HUES64 (cell line): ENCODE measurements at regions not wholly inside any gene's neighbourhood (a gene's known extent, or its start where the extent isn't known, plus 50 kb on each side); places are given as distances from the start of the nearest gene placed in this dataset.

Experiments used
- H3K27ac ChIP-seq: 2 replicates; pipeline ENCODE4 v1.7.0; 2013; ENCODE audit warnings: low read depth, low read length, inconsistent platforms
- H3K27me3 ChIP-seq: 2 replicates; pipeline ENCODE4 v1.6.1; 2013; ENCODE audit warnings: mild to moderate bottlenecking, low read length; ENCODE audit not compliant: insufficient read depth
- H3K36me3 ChIP-seq: 2 replicates; pipeline ENCODE4 v1.6.1; 2013; ENCODE audit warnings: mild to moderate bottlenecking, low read length; ENCODE audit not compliant: insufficient read depth
- H3K4me1 ChIP-seq: 2 replicates; pipeline ENCODE4 v1.6.1; 2013; ENCODE audit warnings: mild to moderate bottlenecking, low read length, moderate library complexity; ENCODE audit not compliant: insufficient read depth
- H3K4me3 ChIP-seq: 2 replicates; pipeline ENCODE4 v1.5.1; 2013; ENCODE audit warnings: mild to moderate bottlenecking, low read length, moderate library complexity
- H3K9ac ChIP-seq: 2 replicates; pipeline ENCODE4 v1.6.1; 2013; ENCODE audit warnings: mild to moderate bottlenecking, low read depth, low read length
- H3K9me3 ChIP-seq: 2 replicates; pipeline ENCODE4 v1.6.1; 2013; ENCODE audit warnings: low read depth, low read length; ENCODE audit not compliant: insufficient read depth
- WGBS: fragments of 150-250, 120-280 bp; methylation state at CpG from one replicate; pipeline ENCODE4 v1.1.7; 2013; ENCODE audit warnings: missing lambda C conversion rate; 5-methylcytosine and 5-hydroxymethylcytosine counted together

- WGBS: 98% methylated on average over 2 of the region's 3 CpGs
- Histone ChIP-seq H3K9ac (no peak overlapping the region), H3K36me3 (no peaks in the 10 kb centered on the region), H3K4me1 (no peaks in the 10 kb centered on the region), H3K9me3 (peaks cover 21% of the 10 kb centered on the region), H3K4me3 (no peak overlapping the region), H3K27ac (no peak overlapping the region), H3K27me3 (no peaks in the 10 kb centered on the region)
Observed at GRCh38 chr2:107148055-107148454, 262.1 kb upstream of the ST6GAL2 start.

- H3K27me3 ChIP-seq: no peaks in the 10 kb centered on the region
- H3K9ac ChIP-seq: no peak overlapping the region
- no peak overlapping the region for H3K4me3 ChIP-seq
- peaks cover 21% of the 10 kb centered on the region for H3K9me3 ChIP-seq
- H3K27ac ChIP-seq: no peak overlapping the region
- no peaks in the 10 kb centered on the region for H3K4me1 ChIP-seq
- 74% methylated on average over 3 of the region's 3 CpGs for WGBS
- no peaks in the 10 kb centered on the region for H3K36me3 ChIP-seq
Observed at GRCh38 chr2:107148496-107148895, 262.5 kb upstream of the ST6GAL2 start.

GRCh38 chr2:107160640-107161239, 274.8 kb upstream of the ST6GAL2 start:
- WGBS: 98% methylated on average over 4 of the region's 5 CpGs

GRCh38 chr2:107168141-107168540, 282.2 kb upstream of the ST6GAL2 start:
- 94% methylated on average over 5 of the region's 5 CpGs for WGBS
- no peaks in the 10 kb centered on the region for H3K36me3 ChIP-seq
- H3K9ac ChIP-seq: no peak overlapping the region
- H3K27ac ChIP-seq: no peak overlapping the region
- no peaks in the 10 kb centered on the region for H3K27me3 ChIP-seq
- no peaks in the 10 kb centered on the region for H3K4me1 ChIP-seq
- H3K9me3 ChIP-seq: no peaks in the 10 kb centered on the region
- H3K4me3 ChIP-seq: no peak overlapping the region

More at GRCh38 chr2:107160640-107161239, 274.8 kb upstream of the ST6GAL2 start:
- H3K36me3 ChIP-seq: no peaks in the 10 kb centered on the region
- H3K4me1 ChIP-seq: no peaks in the 10 kb centered on the region
- no peak overlapping the region for H3K27ac ChIP-seq
- H3K9me3 ChIP-seq: no peaks in the 10 kb centered on the region
- H3K27me3 ChIP-seq: no peaks in the 10 kb centered on the region
- H3K9ac ChIP-seq: no peak overlapping the region
- H3K4me3 ChIP-seq: no peak overlapping the region

- no peaks in the 10 kb centered on the region for H3K9me3 ChIP-seq
- H3K27me3 ChIP-seq: no peaks in the 10 kb centered on the region
- no peak overlapping the region for H3K4me3 ChIP-seq
- no peak overlapping the region for H3K27ac ChIP-seq
- WGBS: 92% methylated on average over 9 of the region's 9 CpGs
- H3K4me1 ChIP-seq: no peaks in the 10 kb centered on the region
- H3K9ac ChIP-seq: no peak overlapping the region
- no peaks in the 10 kb centered on the region for H3K36me3 ChIP-seq
Observed at GRCh38 chr2:107174171-107174570, 288.2 kb upstream of the ST6GAL2 start.

- WGBS: 92% methylated on average over 3 of the region's 4 CpGs
- no peaks in the 10 kb centered on the region for H3K4me1 ChIP-seq
Observed at GRCh38 chr2:107182981-107183380, 297.0 kb upstream of the ST6GAL2 start.

GRCh38 chr2:107187870-107188269, 301.9 kb upstream of the ST6GAL2 start:
- Histone ChIP-seq H3K27me3 (no peaks in the 10 kb centered on the region), H3K9ac (no peak overlapping the region), H3K4me1 (no peaks in the 10 kb centered on the region), H3K36me3 (no peaks in the 10 kb centered on the region), H3K9me3 (no peaks in the 10 kb centered on the region), H3K27ac (no peak overlapping the region), H3K4me3 (no peak overlapping the region)
- 91% methylated on average over 3 of the region's 3 CpGs for WGBS

More at GRCh38 chr2:107182981-107183380, 297.0 kb upstream of the ST6GAL2 start:
- Histone ChIP-seq H3K4me3 (no peak overlapping the region), H3K36me3 (no peaks in the 10 kb centered on the region), H3K27ac (no peak overlapping the region), H3K9ac (no peak overlapping the region), H3K9me3 (no peaks in the 10 kb centered on the region), H3K27me3 (no peaks in the 10 kb centered on the region)

- H3K9me3 ChIP-seq: no peaks in the 10 kb centered on the region
- no peaks in the 10 kb centered on the region for H3K27me3 ChIP-seq
- H3K9ac ChIP-seq: no peak overlapping the region
- no peaks in the 10 kb centered on the region for H3K36me3 ChIP-seq
- H3K4me1 ChIP-seq: no peaks in the 10 kb centered on the region
- whole genome bisulfite sequencing: 88% methylated on average over 3 of the region's 3 CpGs
- H3K27ac ChIP-seq: no peak overlapping the region
- H3K4me3 ChIP-seq: no peak overlapping the region
Observed at GRCh38 chr2:107195631-107196030, 309.7 kb upstream of the ST6GAL2 start.

- Histone ChIP-seq H3K4me1 (no peaks in the 10 kb centered on the region), H3K9me3 (no peaks in the 10 kb centered on the region), H3K4me3 (no peak overlapping the region), H3K27ac (no peak overlapping the region), H3K27me3 (no peaks in the 10 kb centered on the region), H3K9ac (no peak overlapping the region), H3K36me3 (no peaks in the 10 kb centered on the region)
- 95% methylated on average over 5 of the region's 5 CpGs for WGBS
Observed at GRCh38 chr2:107197594-107198294, 311.8 kb upstream of the ST6GAL2 start.

- no peaks in the 10 kb centered on the region for H3K4me1 ChIP-seq
- no peak overlapping the region for H3K9ac ChIP-seq
- no peak overlapping the region for H3K27ac ChIP-seq
- H3K9me3 ChIP-seq: no peaks in the 10 kb centered on the region
- WGBS: no CpG with 5 or more reads among the region's 2 CpGs
- H3K4me3 ChIP-seq: no peak overlapping the region
- no peaks in the 10 kb centered on the region for H3K36me3 ChIP-seq
- no peaks in the 10 kb centered on the region for H3K27me3 ChIP-seq
Observed at GRCh38 chr2:107202962-107203591, 317.1 kb upstream of the ST6GAL2 start.
